Astrocyte of the spinal cord (primary cell): ENCODE measurements at regions not wholly inside any gene's neighbourhood (a gene's known extent, or its start where the extent isn't known, plus 50 kb on each side); places are given as distances from the start of the nearest gene placed in this dataset.
"Not testable (repeated sequence)": the region's sequence is repeated elsewhere in the genome, so short reads cannot be mapped to it uniquely, and the experiment has no call there.

Experiments
- DNase-seq: peaks from one replicate; pipeline ENCODE4 v3.0.0; 2011; ENCODE audit warnings: low read depth, low spot score
- H3K4me3 ChIP-seq: 2 replicates; pipeline ENCODE4 v1.5.1; 2011; ENCODE audit warnings: low read depth, mild to moderate bottlenecking, low read length, moderate library complexity
- in situ Hi-C: cut with HindIII; loops from 2 replicates; pipeline ENCODE4 v1.10.0; 2017; ENCODE audit warnings: low sequenced_read_pairs
- TF ChIP-seq, protein P1 (sequence below): IDR thresholded peaks from 2 replicates; pipeline ENCODE4 v1.5.1; 2012; ENCODE audit warnings: low read depth, mild to moderate bottlenecking, low read length, inconsistent platforms

DNA sequence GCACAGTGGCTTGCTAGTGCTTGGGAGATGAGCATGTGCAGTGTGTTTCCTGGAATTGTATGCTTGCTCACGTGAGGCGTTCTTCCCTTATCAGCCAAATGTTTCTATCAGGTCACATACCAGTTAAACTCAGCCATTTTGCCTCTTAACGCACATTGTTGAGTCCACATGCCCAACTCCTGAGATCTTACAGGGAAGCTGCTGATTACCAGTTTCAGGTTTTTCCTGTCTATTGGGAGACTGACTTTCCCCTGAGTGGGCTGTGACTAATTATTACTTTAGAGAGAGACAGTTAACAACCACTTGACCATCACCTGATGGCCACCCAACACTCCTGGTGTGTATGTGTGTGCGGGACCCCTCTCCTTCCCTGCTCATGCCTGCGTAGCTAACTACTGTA is 161.3 kb upstream of the PTGFR start:
- in situ Hi-C loops = no loop called here
- H3K4me3 ChIP-seq = no peak overlapping the region
- TF ChIP-seq, protein P1, sequence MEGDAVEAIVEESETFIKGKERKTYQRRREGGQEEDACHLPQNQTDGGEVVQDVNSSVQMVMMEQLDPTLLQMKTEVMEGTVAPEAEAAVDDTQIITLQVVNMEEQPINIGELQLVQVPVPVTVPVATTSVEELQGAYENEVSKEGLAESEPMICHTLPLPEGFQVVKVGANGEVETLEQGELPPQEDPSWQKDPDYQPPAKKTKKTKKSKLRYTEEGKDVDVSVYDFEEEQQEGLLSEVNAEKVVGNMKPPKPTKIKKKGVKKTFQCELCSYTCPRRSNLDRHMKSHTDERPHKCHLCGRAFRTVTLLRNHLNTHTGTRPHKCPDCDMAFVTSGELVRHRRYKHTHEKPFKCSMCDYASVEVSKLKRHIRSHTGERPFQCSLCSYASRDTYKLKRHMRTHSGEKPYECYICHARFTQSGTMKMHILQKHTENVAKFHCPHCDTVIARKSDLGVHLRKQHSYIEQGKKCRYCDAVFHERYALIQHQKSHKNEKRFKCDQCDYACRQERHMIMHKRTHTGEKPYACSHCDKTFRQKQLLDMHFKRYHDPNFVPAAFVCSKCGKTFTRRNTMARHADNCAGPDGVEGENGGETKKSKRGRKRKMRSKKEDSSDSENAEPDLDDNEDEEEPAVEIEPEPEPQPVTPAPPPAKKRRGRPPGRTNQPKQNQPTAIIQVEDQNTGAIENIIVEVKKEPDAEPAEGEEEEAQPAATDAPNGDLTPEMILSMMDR = no peak
- DNase-seq = no peak

DNA sequence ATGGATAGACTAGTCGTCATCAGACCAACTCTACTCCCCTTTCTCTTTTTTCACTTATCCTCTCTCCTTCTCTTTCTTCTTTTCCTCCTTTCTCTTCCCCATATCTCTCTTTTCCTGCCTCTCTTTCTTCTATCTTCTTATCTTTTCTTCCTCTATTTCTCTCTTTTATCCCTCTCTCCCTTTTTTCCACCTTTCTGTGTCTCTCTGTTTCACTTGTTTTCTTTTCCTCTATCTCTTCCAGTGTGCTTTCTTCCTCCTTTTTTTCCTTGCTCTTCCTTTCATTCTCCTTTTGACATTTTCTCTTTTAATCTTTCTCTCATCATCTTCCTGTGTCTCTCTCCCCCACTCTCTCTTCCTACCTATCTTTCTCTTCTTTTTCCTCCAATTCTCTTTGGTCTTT is 159.0 kb upstream of the PTGFR start:
- TF ChIP-seq, protein P1 = no peak
- no peak overlapping the region for H3K4me3 ChIP-seq
- DNase-seq = no peak
- in situ Hi-C loops = no loop called here

GRCh38 chr1:78333502-78333901 is 157.3 kb upstream of the PTGFR start:
- in situ Hi-C loops = no loop called here
- DNase-seq = no peak
- no peak overlapping the region for H3K4me3 ChIP-seq

DNA sequence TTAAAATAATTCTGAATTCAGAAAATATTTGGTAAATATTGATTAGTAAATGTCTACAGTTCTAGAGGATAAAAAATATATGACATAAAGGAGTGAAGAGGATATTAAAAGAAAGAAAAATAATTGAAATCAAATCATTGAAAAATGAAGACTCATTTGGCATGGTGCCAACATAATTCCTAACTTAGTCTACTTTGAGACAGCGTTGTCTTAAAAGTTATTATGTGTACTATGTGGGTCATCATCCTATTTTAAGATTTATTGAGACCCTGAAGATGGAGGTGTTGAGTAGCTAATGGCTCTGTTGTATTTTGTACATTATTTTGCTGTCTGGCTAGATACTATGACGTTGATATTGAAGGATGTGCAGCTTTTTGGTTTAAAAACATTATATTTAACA is 156.7 kb upstream of the PTGFR start:
- in situ Hi-C loops = no loop called here
- TF ChIP-seq, protein P1 = no peak
- DNase-seq = no peak
- H3K4me3 ChIP-seq = no peak overlapping the region

More at GRCh38 chr1:78333502-78333901, 157.3 kb upstream of the PTGFR start:
- TF ChIP-seq, protein P1 = peak; percentile 68

DNA sequence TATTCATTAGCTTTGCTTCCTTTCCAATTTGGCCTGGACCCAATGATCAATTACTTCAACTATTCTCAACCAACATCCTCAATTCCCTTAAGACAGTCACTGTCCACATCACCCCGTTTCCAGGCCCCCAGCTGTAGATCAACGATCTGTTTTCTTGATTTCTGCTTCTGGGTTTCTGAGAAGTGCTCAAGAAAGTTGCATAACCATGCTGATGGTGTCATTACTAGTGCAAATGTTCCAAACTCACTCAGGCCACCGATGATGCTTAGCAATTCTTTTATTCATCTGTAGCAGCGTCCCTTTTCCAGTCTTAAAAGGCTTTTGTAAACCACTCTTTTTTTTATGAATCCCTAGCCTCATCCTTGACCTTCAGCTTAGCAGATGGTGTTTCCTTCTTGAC is 155.8 kb upstream of the PTGFR start:
- in situ Hi-C loops = no loop called here
- TF ChIP-seq, protein P1 = no peak
- no peak overlapping the region for H3K4me3 ChIP-seq
- DNase-seq = no peak

- in situ Hi-C loops, H3K4me3 ChIP-seq, DNase-seq: not testable (repeated sequence)
Observed at GRCh38 chr1:78336751-78337150, 154.0 kb upstream of the PTGFR start.

- DNase-seq = peak; percentile 59
- TF ChIP-seq, protein P1 = no peak
- in situ Hi-C loops = no loop called here
- H3K4me3 ChIP-seq = no peak overlapping the region
Observed at GRCh38 chr1:78339490-78339889, 151.3 kb upstream of the PTGFR start.
